SK-N-SH treated with all-trans-retinoic acid at 6 μM for 48 hours (cell line): ENCODE measurements at regions not wholly inside any gene's neighbourhood (a gene's known extent, or its start where the extent isn't known, plus 50 kb on each side); places are given as distances from the start of the nearest gene placed in this dataset.

Source experiments
- ARNTL ChIP-seq: fragments of 450-650 bp; formaldehyde crosslinking; IDR thresholded peaks from 2 replicates; pipeline ENCODE4 v1.5.0; 2020; ENCODE audit warnings: low read depth, mild to moderate bottlenecking, moderate library complexity, borderline replicate concordance
- CSRNP3 ChIP-seq: fragments of 250-450 bp; sonication (Bioruptor Pico); IDR thresholded peaks from 2 replicates; pipeline ENCODE4 v1.5.1; 2021; ENCODE audit warnings: mild to moderate bottlenecking, moderate library complexity
- PATZ1 ChIP-seq: fragments of 250-450 bp; sonication (Bioruptor Pico); IDR thresholded peaks from 2 replicates; pipeline ENCODE4 v1.8.0; 2020; ENCODE audit warnings: mild to moderate bottlenecking, moderate library complexity, borderline replicate concordance
- RARB ChIP-seq: fragments of 250-450 bp; sonication (Bioruptor Pico); IDR thresholded peaks from 2 replicates; pipeline ENCODE4 v1.8.0; 2021; ENCODE audit warnings: mild to moderate bottlenecking, moderate library complexity
- TCF4 ChIP-seq: fragments of 250-450 bp; sonication (Bioruptor Pico); IDR thresholded peaks from 2 replicates; pipeline ENCODE4 v1.8.0; 2021; ENCODE audit warnings: mild to moderate bottlenecking, moderate library complexity, borderline replicate concordance
- ZFP30 ChIP-seq: fragments of 450-650 bp; formaldehyde crosslinking; IDR thresholded peaks from 2 replicates; pipeline ENCODE4 v1.5.0; 2022; ENCODE audit warnings: mild to moderate bottlenecking, moderate library complexity

DNA sequence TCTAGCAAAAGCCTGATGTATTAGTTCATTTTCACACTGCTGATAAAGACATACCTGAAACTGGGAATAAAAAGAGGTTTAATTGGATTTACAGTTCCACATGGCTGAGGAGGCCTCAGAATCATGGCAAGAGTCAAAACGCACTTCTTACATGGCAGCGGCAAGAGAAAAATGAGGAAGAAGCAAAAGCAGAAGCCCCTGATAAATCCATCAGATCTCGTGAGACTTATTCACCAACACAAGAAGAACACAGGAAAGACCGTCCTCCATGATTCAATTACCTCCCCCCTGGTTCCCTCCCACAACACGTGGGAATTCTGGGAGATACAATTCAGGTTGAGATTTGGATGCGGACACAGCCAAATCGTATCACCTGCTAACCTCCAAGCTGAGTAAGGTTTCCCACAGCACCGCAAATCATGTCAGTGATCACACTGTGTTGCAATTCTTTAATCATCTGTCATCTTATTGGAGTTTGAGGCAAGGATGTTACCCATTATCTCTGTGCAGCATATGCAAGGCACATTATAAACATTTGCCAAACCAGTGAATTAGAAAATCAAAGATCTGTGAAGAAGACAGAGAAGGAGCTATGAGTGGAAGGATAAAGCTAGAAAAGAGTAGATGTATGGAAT, 128.5 kb downstream of the ZNF281 start:
- TF ChIP-seq ARNTL (CRISPR knock-in tag), result no peak
- no peak for TF ChIP-seq PATZ1 (CRISPR knock-in tag)
- no peak for TF ChIP-seq CSRNP3 (CRISPR knock-in tag)
- no peak for TF ChIP-seq ZFP30 (CRISPR knock-in tag)
- TF ChIP-seq RARB (CRISPR knock-in tag), result no peak
- no peak for TF ChIP-seq TCF4 (CRISPR knock-in tag)
